OCI-LY7 (cell line): ENCODE measurements at regions not wholly inside any gene's neighbourhood (a gene's known extent, or its start where the extent isn't known, plus 50 kb on each side); places are given as distances from the start of the nearest gene placed in this dataset.

Experiments used
- BruUV-seq: library from RNA; stranded (reverse); fragments of 400-500 nt; replicated peaks from 2 replicates; lab custom pipeline; 2021; lab: Mats Ljungman, UMichigan
- CTCF ChIA-PET: fragments of 300-600 bp; sonication (Branson Sonifier 250); formaldehyde crosslinking; loops from one replicate; lab custom pipeline; 2022; ENCODE audit warnings: antibody characterized with exemption; ENCODE audit not compliant: unreplicated experiment; lab: Charles Lee
- POLR2A ChIA-PET: fragments of 300-600 bp; sonication (Branson Sonifier 250); formaldehyde crosslinking; loops from one replicate; lab custom pipeline; 2022; ENCODE audit warnings: antibody characterized with exemption; lab: Charles Lee
- DNase-seq: peaks from one replicate; pipeline ENCODE4 v3.0.0-alpha.2; 2015; ENCODE audit warnings: low spot score
- H2AFZ ChIP-seq: fragments of 200-600 bp; sonication (generic), shearing (Covaris generic); 2 replicates; pipeline ENCODE4 v1.6.1; 2014; ENCODE audit warnings: mild to moderate bottlenecking, antibody characterized with exemption, low read length, moderate library complexity
- H3K27ac ChIP-seq: fragments of 200-600 bp; sonication (generic); 2 replicates; pipeline ENCODE4 v1.5.1; 2014; ENCODE audit warnings: mixed run types, low read depth, mild to moderate bottlenecking, moderate library complexity, low read length, inconsistent platforms; ENCODE audit not compliant: poor library complexity, severe bottlenecking
- H3K36me3 ChIP-seq: fragments of 200-600 bp; sonication (generic); 2 replicates; pipeline ENCODE4 v1.6.1; 2014; ENCODE audit warnings: mild to moderate bottlenecking, antibody characterized with exemption, low read length, moderate library complexity, mixed read lengths; ENCODE audit not compliant: insufficient read depth
- H3K4me1 ChIP-seq: fragments of 200-600 bp; sonication (generic); 2 replicates; pipeline ENCODE4 v1.5.1; 2014; ENCODE audit warnings: mild to moderate bottlenecking, low read length; ENCODE audit not compliant: insufficient read depth, poor library complexity, severe bottlenecking
- H3K4me2 ChIP-seq: fragments of 200-600 bp; sonication (generic); 2 replicates; pipeline ENCODE4 v1.6.1; 2014; ENCODE audit warnings: mild to moderate bottlenecking, low read length
- H3K4me3 ChIP-seq: fragments of 200-600 bp; sonication (generic); 2 replicates; pipeline ENCODE4 v1.5.1; 2014; ENCODE audit warnings: mild to moderate bottlenecking, low read depth, low read length; ENCODE audit not compliant: poor library complexity, severe bottlenecking
- H3K79me2 ChIP-seq: fragments of 200-600 bp; sonication (generic); 2 replicates; pipeline ENCODE4 v1.6.1; 2016; ENCODE audit warnings: low read depth, mild to moderate bottlenecking, low read length, moderate library complexity, mixed read lengths; ENCODE audit not compliant: insufficient read depth
- H3K9me2 ChIP-seq: fragments of 200-600 bp; sonication (generic); 2 replicates; pipeline ENCODE4 v1.6.1; 2016; ENCODE audit warnings: mild to moderate bottlenecking, low read length, mixed read lengths; ENCODE audit not compliant: insufficient read depth
- H3K9me3 ChIP-seq: fragments of 200-600 bp; sonication (generic); 2 replicates; pipeline ENCODE4 v1.6.1; 2014; ENCODE audit warnings: mild to moderate bottlenecking, mixed run types, low read length, mixed read lengths
- H4K20me1 ChIP-seq: fragments of 200-600 bp; sonication (generic); 2 replicates; pipeline ENCODE4 v1.6.1; 2014; ENCODE audit warnings: mild to moderate bottlenecking, antibody characterized with exemption, low read length, moderate library complexity, mixed read lengths; ENCODE audit not compliant: insufficient read depth
- CTCF ChIP-seq: fragments of 200-600 bp; sonication (generic); conservative IDR thresholded peaks from 2 replicates; pipeline ENCODE4 v1.5.1; 2014; ENCODE audit warnings: mild to moderate bottlenecking, antibody characterized with exemption, low read length, moderate library complexity, mixed read lengths
- EZH2phosphoT487 ChIP-seq: fragments of 200-600 bp; sonication (generic); IDR thresholded peaks from 2 replicates; pipeline ENCODE4 v1.6.1; 2018; ENCODE audit warnings: low read depth, borderline replicate concordance, mild to moderate bottlenecking, mixed run types, antibody characterized with exemption, low read length, moderate library complexity, mixed read lengths
- intact Hi-C: fragments of 100-400 bp; cut with micrococcal nuclease; formaldehyde crosslinking; loops from one replicate; pipeline ENCODE4 v1.10.0; 2022; ENCODE audit not compliant: unreplicated experiment

GRCh38 chr1:13896932-13897331 lies 196.9 kb downstream of the PRDM2 start:
- no peaks in the 10 kb centered on the region for H3K36me3 ChIP-seq
- TF ChIP-seq EZH2phosphoT487 = no peak
- TF ChIP-seq CTCF = no peak
- POLR2A ChIA-PET = no interaction called here
- no peak overlapping the region for H3K4me3 ChIP-seq
- no peaks in the 10 kb centered on the region for H3K9me2 ChIP-seq
- no peaks in the 10 kb centered on the region for H3K4me1 ChIP-seq
- no peak for DNase-seq
- CTCF ChIA-PET = no interaction called here
- BruUV-seq = no TSS peak
- no peaks in the 10 kb centered on the region for H4K20me1 ChIP-seq
- H2AFZ ChIP-seq = no peak overlapping the region
- no peaks in the 10 kb centered on the region for H3K9me3 ChIP-seq
- intact Hi-C loops = no loop called here
- no peak overlapping the region for H3K4me2 ChIP-seq
- H3K79me2 ChIP-seq = no peaks in the 10 kb centered on the region
- H3K27ac ChIP-seq = no peak overlapping the region

GRCh38 chr1:13898406-13898805 lies 198.4 kb downstream of the PRDM2 start:
- Histone ChIP-seq H3K27ac (no peak overlapping the region), H3K9me2 (no peaks in the 10 kb centered on the region), H3K9me3 (no peaks in the 10 kb centered on the region), H3K4me3 (no peak overlapping the region), H2AFZ (no peak overlapping the region), H3K36me3 (no peaks in the 10 kb centered on the region), H3K4me1 (no peaks in the 10 kb centered on the region), H3K79me2 (no peaks in the 10 kb centered on the region), H3K4me2 (no peak overlapping the region), H4K20me1 (no peaks in the 10 kb centered on the region)
- ChIA-PET POLR2A (interaction anchor here (0.6 kb wide), 1 partner anchor 13 kb away, joined by 8 read pairs; no protein-coding TSS in a partner anchor), CTCF (no interaction called here)
- DNase-seq = no peak
- BruUV-seq = no TSS peak
- TF ChIP-seq EZH2phosphoT487 (no peak), CTCF (no peak)
- intact Hi-C loops = no loop called here

GRCh38 chr1:13899856-13900255 lies 199.9 kb downstream of the PRDM2 start:
- Histone ChIP-seq H3K4me2 (no peak overlapping the region), H3K4me3 (no peak overlapping the region), H3K9me2 (no peaks in the 10 kb centered on the region), H2AFZ (no peak overlapping the region), H4K20me1 (no peaks in the 10 kb centered on the region), H3K9me3 (no peaks in the 10 kb centered on the region), H3K4me1 (no peaks in the 10 kb centered on the region), H3K27ac (no peak overlapping the region), H3K79me2 (no peaks in the 10 kb centered on the region), H3K36me3 (no peaks in the 10 kb centered on the region)
- intact Hi-C loops = no loop called here
- no peak for TF ChIP-seq CTCF
- no peak for TF ChIP-seq EZH2phosphoT487
- no TSS peak for BruUV-seq
- CTCF ChIA-PET = no interaction called here
- POLR2A ChIA-PET = no interaction called here
- no peak for DNase-seq
